Stomach (tissue), 8 donors: ENCODE measurements at regions not wholly inside any gene's neighbourhood (a gene's known extent, or its start where the extent isn't known, plus 50 kb on each side); places are given as distances from the start of the nearest gene placed in this dataset.
A peak's percentile ranks its signal among the peaks of the same experiment; 100 is the strongest.

Source experiments
- DNase-seq, 2 donors: peaks; one replicate each; pipeline versions ENCODE4 v3.0.0 to v3.0.0-alpha.2; 2013 to 2019
- H3K27ac ChIP-seq, 5 donors: fragments of 200-600 bp in 4 of 5; sonication (generic) in 4 of 5; one replicate each; pipeline ENCODE4 v1.5.1; 2013 to 2019; ENCODE audit warnings: mild to moderate bottlenecking in 1 of 5, moderate library complexity in 1 of 5
- H3K27me3 ChIP-seq, 3 donors: fragments of 200-600 bp; sonication (generic); one replicate each; pipeline ENCODE4 v1.5.1; 2017 to 2019; ENCODE audit warnings: mixed run types in 1 of 3
- H3K36me3 ChIP-seq, 4 donors: fragments of 200-600 bp; sonication (generic); 1 replicate in 3 of 4; 2 replicates in 1 of 4; pipeline ENCODE4 v1.5.1; 2016 to 2019
- H3K4me1 ChIP-seq, 4 donors: fragments of 200-600 bp; sonication (generic); one replicate each; pipeline ENCODE4 v1.5.1; 2016 to 2019
- H3K4me3 ChIP-seq, 4 donors: fragments of 200-600 bp; sonication (generic) in 3 of 4; one replicate each; pipeline ENCODE4 v1.5.1; 2016 to 2019; ENCODE audit warnings: mild to moderate bottlenecking in 1 of 4
- H3K9me3 ChIP-seq, 4 donors: fragments of 200-600 bp; sonication (generic); one replicate each; pipeline ENCODE4 v1.5.1; 2016 to 2019
- CTCF ChIP-seq, 7 experiments: fragments of 450-650 bp in 4 of 7; fragments of 200-600 bp in 3 of 7; sonication (generic) in 3 of 7; IDR thresholded peaks; one replicate each; pipeline ENCODE4 v1.5.1; 2016 to 2019; ENCODE audit warnings: antibody characterized with exemption in 7 of 7, control low read depth in 2 of 7, mild to moderate bottlenecking in 1 of 7
- EP300 ChIP-seq: sonication (generic); formaldehyde crosslinking; IDR thresholded peaks from one replicate; pipeline ENCODE4 v1.6.1; 2017; ENCODE audit warnings: antibody characterized with exemption
- POLR2A ChIP-seq, 4 donors: fragments of 450-650 bp; IDR thresholded peaks; one replicate each; pipeline ENCODE4 v1.6.1; 2016; ENCODE audit warnings: antibody characterized with exemption in 4 of 4, control low read depth in 2 of 4, mild to moderate bottlenecking in 1 of 4, moderate library complexity in 1 of 4
- POLR2AphosphoS5 ChIP-seq, 3 donors: sonication (generic); formaldehyde crosslinking; IDR thresholded peaks; one replicate each; pipeline ENCODE4 v1.6.1; 2016; ENCODE audit warnings: antibody characterized with exemption in 3 of 3
- WGBS, 5 donors: extraction: QIAGEN DNeasy Blood & Tissue Kit in 3 of 5; methylation state at CpG; one replicate each; pipeline versions ENCODE4 v1.1.5 to v1.1.7; 2013 to 2018; 5-methylcytosine and 5-hydroxymethylcytosine counted together
- intact Hi-C: fragments of 100-400 bp; cut with DNase I; formaldehyde crosslinking; loops from one replicate; pipeline ENCODE4 v1.15.1; 2023; ENCODE audit warnings: low total_unique reads
- donor health status: healthy with polysubstance abuse.
- donor health status: Bipolar disorder and iron deficiency.
- donor health status: healthy.

GRCh38 chr13:104592127-104592526, 1525.9 kb upstream of the SLC10A2 start:
- Histone ChIP-seq H3K27me3 (no peaks in the 10 kb centered on the region), H3K4me1 (no peaks in the 10 kb centered on the region), H3K4me3 (no peak overlapping the region), H3K27ac (no peak overlapping the region), H3K36me3 (no peaks in the 10 kb centered on the region), H3K9me3 (no peaks in the 10 kb centered on the region)
- intact Hi-C loops: no loop called here
- DNase-seq: no peak
- no peak for TF ChIP-seq POLR2AphosphoS5 (IDR thresholded peaks at IDR 0.05)
- TF ChIP-seq POLR2A (IDR thresholded peaks at IDR 0.05): no peak
- TF ChIP-seq CTCF (IDR thresholded peaks at IDR 0.05): no peak
- no peak for TF ChIP-seq EP300

- H3K4me3 ChIP-seq: peak overlapping the region in 1 of 4 donors; percentile 1
- no peaks in the 10 kb centered on the region for H3K9me3 ChIP-seq
- TF ChIP-seq POLR2AphosphoS5 (IDR thresholded peaks at IDR 0.05) (peak in 1 of 3 donors; percentile 15), EP300 (no peak)
- H3K36me3 ChIP-seq: no peaks in the 10 kb centered on the region
- H3K27ac ChIP-seq: no peak overlapping the region
- peak in 1 of 2 donors; percentile 81 for DNase-seq
- peaks cover 0 to 11% (median 4%) of the 10 kb centered on the region in 4 donors for H3K4me1 ChIP-seq
- no peaks in the 10 kb centered on the region for H3K27me3 ChIP-seq
- 29 to 44% (median 37%) methylated on average over 11 of the region's 11 CpGs for WGBS, 5 donors
- intact Hi-C loops: no loop called here
Observed at GRCh38 chr13:104586051-104586746, 1520.0 kb upstream of the SLC10A2 start.

GRCh38 chr13:104584481-104584880, 1518.3 kb upstream of the SLC10A2 start:
- no peak overlapping the region for H3K27ac ChIP-seq
- 66 to 91% (median 87%) methylated on average over 1 of the region's 1 CpG for WGBS, 5 donors

GRCh38 chr13:104580931-104581330, 1514.7 kb upstream of the SLC10A2 start:
- DNase-seq: no peak
- intact Hi-C loops: no loop called here
- Histone ChIP-seq H3K9me3 (no peaks in the 10 kb centered on the region), H3K36me3 (no peaks in the 10 kb centered on the region), H3K27ac (no peak overlapping the region), H3K4me3 (no peak overlapping the region), H3K27me3 (no peaks in the 10 kb centered on the region), H3K4me1 (peaks cover 0 to 8% (median 3%) of the 10 kb centered on the region in 4 donors)
- 58 to 80% (median 65%) methylated on average over 2 of the region's 2 CpGs for WGBS, 5 donors
- no peak for TF ChIP-seq POLR2AphosphoS5 (IDR thresholded peaks at IDR 0.05)
- TF ChIP-seq CTCF (IDR thresholded peaks at IDR 0.05): no peak
- TF ChIP-seq EP300: no peak
- TF ChIP-seq POLR2A (IDR thresholded peaks at IDR 0.05): no peak

More at GRCh38 chr13:104584481-104584880, 1518.3 kb upstream of the SLC10A2 start:
- TF ChIP-seq CTCF (IDR thresholded peaks at IDR 0.05) (no peak), EP300 (no peak), POLR2A (IDR thresholded peaks at IDR 0.05) (no peak), POLR2AphosphoS5 (IDR thresholded peaks at IDR 0.05) (no peak)
- H3K4me3 ChIP-seq: no peak overlapping the region
- H3K4me1 ChIP-seq: peaks cover 0 to 11% (median 4%) of the 10 kb centered on the region in 4 donors
- no peaks in the 10 kb centered on the region for H3K9me3 ChIP-seq
- intact Hi-C loops: no loop called here
- H3K36me3 ChIP-seq: no peaks in the 10 kb centered on the region
- DNase-seq: no peak
- H3K27me3 ChIP-seq: no peaks in the 10 kb centered on the region
